Activated T-helper 1 cell treated with anti-CD3 and anti-CD28 coated beads, Interleukin-12 subunit alpha, Interleukin-12 subunit beta, Interleukin-2, Interleukin-4 antibody, amounts not matched to agents 30 ng/mL and 10 ng/mL and 1 ng/mL, durations not matched to agents 14 hours and 24 hours and 36 hours (primary cell): ENCODE measurements at regions not wholly inside any gene's neighbourhood (a gene's known extent, or its start where the extent isn't known, plus 50 kb on each side); places are given as distances from the start of the nearest gene placed in this dataset.

Source experiments
- DNase-seq: peaks from one replicate; pipeline ENCODE4 v3.0.0; 2021; ENCODE audit warnings: low spot score
- H3K27ac Mint-ChIP-seq: one replicate; pipeline ENCODE4 v1.8.0; 2021; ENCODE audit warnings: mild to moderate bottlenecking, mixed read lengths
- H3K27me3 Mint-ChIP-seq: one replicate; pipeline ENCODE4 v1.8.0; 2022; ENCODE audit warnings: mild to moderate bottlenecking, moderate library complexity, mixed read lengths; ENCODE audit not compliant: insufficient read depth
- H3K36me3 Mint-ChIP-seq: one replicate; pipeline ENCODE4 v1.8.0; 2021; ENCODE audit warnings: low read depth, mixed read lengths
- H3K4me1 Mint-ChIP-seq: one replicate; pipeline ENCODE4 v1.8.0; 2021; ENCODE audit warnings: low read depth, mixed read lengths
- H3K4me3 Mint-ChIP-seq: one replicate; pipeline ENCODE4 v1.8.0; 2021; ENCODE audit warnings: mild to moderate bottlenecking, moderate library complexity, mixed read lengths
- H3K9me3 Mint-ChIP-seq: one replicate; pipeline ENCODE4 v1.8.0; 2021; ENCODE audit warnings: mixed read lengths
- intact Hi-C: fragments of 100-400 bp; cut with micrococcal nuclease; formaldehyde crosslinking; loops from one replicate; pipeline ENCODE4 v1.15.1; 2024

DNA sequence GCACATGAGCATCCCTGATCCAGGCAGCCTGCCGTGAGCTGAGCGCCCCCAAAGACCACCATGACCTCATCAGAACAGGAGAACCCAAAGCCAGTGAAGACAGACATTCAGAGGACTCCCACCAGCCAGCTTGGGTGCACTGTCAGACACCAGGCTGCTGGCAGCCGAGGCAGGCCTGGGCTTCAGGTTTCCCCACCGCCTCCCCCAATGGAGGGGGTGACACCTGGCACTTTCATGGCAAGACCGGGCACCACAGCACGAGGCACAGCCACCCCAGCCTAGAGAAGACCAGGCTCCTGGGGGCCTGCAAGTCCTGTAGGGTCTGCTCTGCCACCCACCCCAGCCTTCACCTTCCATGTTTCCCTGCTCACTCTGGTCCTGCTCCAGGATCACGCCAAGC, 140.5 kb downstream of the C16orf95 start:
- Mint-ChIP-seq H3K4me1 (no peaks in the 10 kb centered on the region), H3K4me3 (no peak overlapping the region), H3K27ac (no peak overlapping the region), H3K27me3 (no peaks in the 10 kb centered on the region), H3K36me3 (no peaks in the 10 kb centered on the region), H3K9me3 (no peaks in the 10 kb centered on the region)
- no peak for DNase-seq
- intact Hi-C loops: no loop called here

- no peaks in the 10 kb centered on the region for H3K9me3 Mint-ChIP-seq
- DNase-seq: no peak
- no peaks in the 10 kb centered on the region for H3K36me3 Mint-ChIP-seq
- no peaks in the 10 kb centered on the region for H3K4me1 Mint-ChIP-seq
- no peak overlapping the region for H3K27ac Mint-ChIP-seq
- intact Hi-C loops: no loop called here
- no peaks in the 10 kb centered on the region for H3K27me3 Mint-ChIP-seq
- H3K4me3 Mint-ChIP-seq: no peak overlapping the region
Observed at GRCh38 chr16:87177673-87178072, 139.5 kb downstream of the C16orf95 start.

DNA sequence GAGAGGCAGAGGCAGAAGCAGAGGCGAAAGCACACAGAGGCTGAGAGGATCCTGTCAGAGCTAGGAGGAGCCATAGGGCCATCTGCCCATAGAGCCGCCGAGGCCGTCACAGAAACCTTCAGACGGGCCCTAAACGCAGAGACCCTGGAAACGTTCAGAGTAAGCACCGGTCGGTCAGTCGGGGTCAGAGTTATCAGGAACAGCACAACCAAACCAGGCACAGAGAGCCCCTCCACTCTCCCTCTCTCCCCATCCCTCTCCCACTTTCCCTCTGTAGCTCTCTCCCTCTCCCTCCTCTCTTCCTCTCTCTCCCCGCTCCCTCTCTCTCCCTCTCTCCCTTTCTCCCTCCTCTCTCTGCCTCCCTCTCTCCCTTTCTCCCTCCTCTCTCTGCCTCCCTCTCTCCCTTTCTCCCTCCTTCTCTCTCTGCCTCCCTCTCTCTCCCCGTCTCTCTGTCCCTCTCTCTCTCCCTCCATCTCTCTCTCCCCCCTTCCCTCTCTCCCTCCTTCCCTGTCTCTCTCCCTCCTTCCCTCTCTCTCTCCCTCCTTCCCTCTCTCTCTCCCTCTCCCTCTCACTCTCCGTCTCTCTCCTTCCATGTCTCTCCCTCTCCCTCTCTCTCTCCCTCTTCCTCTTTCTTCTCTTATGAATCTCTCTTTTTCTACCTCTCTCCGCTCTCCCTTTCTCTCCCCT, 138.9 kb downstream of the C16orf95 start:
- no peak overlapping the region for H3K27ac Mint-ChIP-seq
- intact Hi-C loops: no loop called here
- H3K27me3 Mint-ChIP-seq: no peaks in the 10 kb centered on the region
- H3K4me3 Mint-ChIP-seq: no peak overlapping the region
- no peak for DNase-seq
- H3K9me3 Mint-ChIP-seq: no peaks in the 10 kb centered on the region
- no peaks in the 10 kb centered on the region for H3K4me1 Mint-ChIP-seq
- H3K36me3 Mint-ChIP-seq: no peaks in the 10 kb centered on the region

DNA sequence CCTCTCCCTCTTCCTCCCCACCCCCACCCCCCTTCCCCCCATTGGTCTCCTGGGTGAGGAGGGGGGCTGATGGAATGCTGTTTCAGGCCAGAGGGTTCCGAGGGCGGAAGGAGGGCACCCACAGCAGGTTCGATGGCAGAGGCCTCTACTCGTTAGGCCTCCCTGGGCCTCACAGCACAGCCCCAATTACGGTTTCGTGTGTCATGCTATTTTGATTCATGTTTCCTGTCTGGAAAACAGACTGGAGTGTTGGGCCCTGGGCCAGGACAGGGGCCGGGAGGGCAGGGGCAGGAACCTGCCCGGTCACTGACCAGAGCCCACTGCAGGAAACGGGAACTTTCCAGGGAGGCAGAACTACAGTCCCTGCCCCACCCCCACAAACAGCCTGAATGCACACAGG, 138.2 kb downstream of the C16orf95 start:
- Mint-ChIP-seq H3K27ac (no peak overlapping the region), H3K4me3 (no peak overlapping the region), H3K27me3 (no peaks in the 10 kb centered on the region), H3K9me3 (no peaks in the 10 kb centered on the region), H3K4me1 (no peaks in the 10 kb centered on the region), H3K36me3 (no peaks in the 10 kb centered on the region)
- no peak for DNase-seq
- intact Hi-C loops: no loop called here

- Mint-ChIP-seq H3K27ac (no peak overlapping the region), H3K4me1 (no peaks in the 10 kb centered on the region)
- intact Hi-C loops: no loop called here
Observed at GRCh38 chr16:87180069-87180468, 137.1 kb downstream of the C16orf95 start.

DNA sequence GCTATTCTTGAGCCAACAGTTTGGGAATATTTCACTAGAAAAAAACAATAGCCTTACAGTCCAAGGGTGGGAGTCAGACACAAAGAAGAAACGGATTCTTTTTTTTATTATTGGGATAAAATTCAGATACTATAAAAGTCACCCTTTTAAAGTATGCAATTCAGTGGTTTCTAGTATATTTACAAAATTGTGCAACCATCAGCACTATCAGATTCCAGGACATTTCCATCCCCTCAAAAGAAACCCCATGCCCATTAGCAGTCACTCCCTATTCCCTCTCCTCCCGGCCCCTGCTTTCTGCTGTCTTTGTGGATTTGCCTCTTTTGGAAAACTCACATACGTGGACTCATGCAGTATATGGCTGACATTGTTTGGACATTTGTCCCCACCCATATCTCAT, 134.4 kb downstream of the C16orf95 start:
- no peak overlapping the region for H3K27ac Mint-ChIP-seq
- peaks cover 15% of the 10 kb centered on the region for H3K9me3 Mint-ChIP-seq
- H3K4me3 Mint-ChIP-seq: no peak overlapping the region
- H3K36me3 Mint-ChIP-seq: no peaks in the 10 kb centered on the region
- DNase-seq: no peak
- intact Hi-C loops: no loop called here
- no peaks in the 10 kb centered on the region for H3K27me3 Mint-ChIP-seq
- no peaks in the 10 kb centered on the region for H3K4me1 Mint-ChIP-seq

More at GRCh38 chr16:87180069-87180468, 137.1 kb downstream of the C16orf95 start:
- DNase-seq: no peak
- H3K4me3 Mint-ChIP-seq: no peak overlapping the region
- no peaks in the 10 kb centered on the region for H3K9me3 Mint-ChIP-seq
- H3K27me3 Mint-ChIP-seq: no peaks in the 10 kb centered on the region
- no peaks in the 10 kb centered on the region for H3K36me3 Mint-ChIP-seq

DNA sequence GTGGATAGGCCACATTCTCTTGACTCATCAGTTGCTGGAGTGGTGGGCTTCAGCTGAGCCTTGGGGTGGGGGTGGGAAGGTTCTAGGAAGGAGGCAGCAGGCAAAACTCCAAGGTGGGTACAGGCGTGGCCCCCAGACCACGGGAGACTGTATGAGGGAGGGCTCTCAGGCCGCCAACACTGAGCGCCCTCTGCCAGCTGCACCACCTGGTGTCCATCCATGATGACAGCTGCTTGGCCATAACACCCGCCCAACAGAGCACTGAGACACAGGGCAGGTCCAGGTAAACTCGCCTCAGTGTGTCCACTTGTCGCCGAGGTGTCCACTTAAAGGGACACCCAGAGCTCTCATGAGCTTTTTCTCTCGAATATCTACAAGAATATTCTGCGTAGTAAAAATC, 133.5 kb downstream of the C16orf95 start:
- no peaks in the 10 kb centered on the region for H3K27me3 Mint-ChIP-seq
- peaks cover 21% of the 10 kb centered on the region for H3K9me3 Mint-ChIP-seq
- H3K27ac Mint-ChIP-seq: no peak overlapping the region
- intact Hi-C loops: no loop called here
- no peak for DNase-seq
- H3K36me3 Mint-ChIP-seq: no peaks in the 10 kb centered on the region
- H3K4me3 Mint-ChIP-seq: no peak overlapping the region
- H3K4me1 Mint-ChIP-seq: no peaks in the 10 kb centered on the region

DNA sequence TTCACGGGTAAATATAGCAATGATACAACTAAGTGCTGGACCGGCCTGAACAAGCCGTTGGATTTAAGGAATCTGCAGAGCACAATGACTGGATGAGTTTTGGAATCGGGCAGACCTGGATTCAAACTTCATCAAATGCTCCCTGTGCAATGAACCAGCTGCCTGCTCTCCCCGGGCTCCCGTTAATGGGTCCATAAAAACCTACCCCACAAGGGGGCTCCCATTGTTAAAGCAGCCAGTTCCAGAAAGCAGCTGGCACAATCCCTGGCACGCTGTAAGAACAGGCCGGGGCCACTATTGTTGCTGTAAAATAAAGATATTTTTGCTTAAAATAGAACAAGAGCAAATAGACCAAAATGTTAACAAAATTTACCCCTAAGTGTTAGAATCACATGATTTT, 131.9 kb downstream of the C16orf95 start:
- intact Hi-C loops: no loop called here
- Mint-ChIP-seq H3K9me3 (peaks cover 25% of the 10 kb centered on the region), H3K27me3 (no peaks in the 10 kb centered on the region), H3K36me3 (no peaks in the 10 kb centered on the region), H3K4me1 (no peaks in the 10 kb centered on the region), H3K4me3 (no peak overlapping the region), H3K27ac (no peak overlapping the region)
- no peak for DNase-seq

- no peaks in the 10 kb centered on the region for H3K4me1 Mint-ChIP-seq
Observed at GRCh38 chr16:87185983-87186382, 131.2 kb downstream of the C16orf95 start.

GRCh38 chr16:87186446-87186845, 130.7 kb downstream of the C16orf95 start:
- Mint-ChIP-seq H3K9me3 (peaks cover 25% of the 10 kb centered on the region), H3K36me3 (no peaks in the 10 kb centered on the region), H3K27ac (no peak overlapping the region), H3K4me3 (no peak overlapping the region), H3K4me1 (no peaks in the 10 kb centered on the region), H3K27me3 (no peaks in the 10 kb centered on the region)
- DNase-seq: no peak
- intact Hi-C loops: no loop called here

More at GRCh38 chr16:87185983-87186382, 131.2 kb downstream of the C16orf95 start:
- intact Hi-C loops: no loop called here
- Mint-ChIP-seq H3K27me3 (no peaks in the 10 kb centered on the region), H3K27ac (no peak overlapping the region), H3K36me3 (no peaks in the 10 kb centered on the region), H3K9me3 (peaks cover 25% of the 10 kb centered on the region), H3K4me3 (no peak overlapping the region)
- DNase-seq: no peak

- Mint-ChIP-seq H3K27ac (peak overlapping the region; percentile 61), H3K4me1 (no peaks in the 10 kb centered on the region), H3K4me3 (no peak overlapping the region), H3K36me3 (no peaks in the 10 kb centered on the region), H3K27me3 (no peaks in the 10 kb centered on the region), H3K9me3 (peaks cover 25% of the 10 kb centered on the region)
- no peak for DNase-seq
- intact Hi-C loops: no loop called here
Observed at GRCh38 chr16:87186876-87187533, 130.2 kb downstream of the C16orf95 start.

DNA sequence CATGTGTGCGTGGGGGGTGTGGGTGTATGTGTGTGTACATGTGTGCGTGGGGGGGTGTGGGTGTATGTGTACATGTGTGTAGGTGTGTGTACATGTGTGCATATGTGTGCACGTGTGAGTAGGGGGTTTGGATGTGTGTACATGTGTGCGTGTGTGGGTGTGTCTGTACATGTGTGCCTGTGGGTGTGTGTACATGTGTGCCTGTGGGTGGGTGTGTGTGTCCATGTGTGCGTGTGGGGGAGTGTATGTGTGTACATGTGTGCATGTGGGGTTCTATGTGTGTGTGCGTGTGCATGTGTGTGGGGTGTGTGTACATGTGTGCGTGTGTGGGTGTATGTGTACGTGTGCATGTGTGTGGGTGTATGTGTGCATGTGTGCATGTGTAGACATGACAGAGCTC, 129.1 kb downstream of the C16orf95 start:
- H3K27ac Mint-ChIP-seq: no peak overlapping the region
- no peaks in the 10 kb centered on the region for H3K36me3 Mint-ChIP-seq
- H3K27me3 Mint-ChIP-seq: no peaks in the 10 kb centered on the region
- H3K4me1 Mint-ChIP-seq: no peaks in the 10 kb centered on the region
- peaks cover 25% of the 10 kb centered on the region for H3K9me3 Mint-ChIP-seq
- no peak overlapping the region for H3K4me3 Mint-ChIP-seq
- DNase-seq: no peak
- intact Hi-C loops: no loop called here

DNA sequence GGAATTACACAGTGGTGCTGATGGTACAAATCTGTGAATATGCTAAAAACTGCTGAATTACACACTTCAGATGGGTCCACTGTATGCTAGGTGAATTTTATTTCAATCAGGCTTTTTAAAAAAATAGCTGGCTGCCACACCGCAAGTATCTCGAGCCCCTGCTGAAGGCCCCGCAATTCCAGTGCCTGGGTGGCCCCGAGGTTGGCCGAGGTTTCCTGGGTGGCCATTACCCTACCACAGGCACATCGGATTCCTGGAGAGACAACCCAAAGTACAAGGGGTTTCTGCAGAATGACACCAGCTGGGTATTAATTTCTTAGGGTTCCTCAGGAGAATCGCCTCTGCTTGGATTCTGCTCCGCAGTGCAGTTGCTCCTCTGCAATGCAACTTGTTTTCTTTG, 127.8 kb downstream of the C16orf95 start:
- H3K27me3 Mint-ChIP-seq: no peaks in the 10 kb centered on the region
- no peaks in the 10 kb centered on the region for H3K36me3 Mint-ChIP-seq
- intact Hi-C loops: no loop called here
- no peak for DNase-seq
- H3K9me3 Mint-ChIP-seq: peaks cover 25% of the 10 kb centered on the region
- no peaks in the 10 kb centered on the region for H3K4me1 Mint-ChIP-seq
- no peak overlapping the region for H3K27ac Mint-ChIP-seq
- no peak overlapping the region for H3K4me3 Mint-ChIP-seq
